GM18951 (cell line): ENCODE measurements at regions not wholly inside any gene's neighbourhood (a gene's known extent, or its start where the extent isn't known, plus 50 kb on each side); places are given as distances from the start of the nearest gene placed in this dataset.
"Not testable (repeated sequence)": the region's sequence is repeated elsewhere in the genome, so short reads cannot be mapped to it uniquely, and the experiment has no call there.

ENCODE experiments used
- POLR2A ChIP-seq: IDR thresholded peaks from 4 replicates; pipeline ENCODE4 v1.6.1; 2011; ENCODE audit warnings: mild to moderate bottlenecking; ENCODE audit not compliant: insufficient read length, insufficient read depth; ENCODE audit errors: extremely low read depth
- in situ Hi-C: fragments of 300-500 bp; cut with MboI; formaldehyde crosslinking; loops from one replicate; pipeline ENCODE4 v1.12.0; 2022; ENCODE audit warnings: low sequenced_read_pairs, mixed read lengths, inconsistent platforms; ENCODE audit not compliant: unreplicated experiment

GRCh38 chr1:244140420-244140819 lies 89.3 kb downstream of the ZBTB18 start:
- in situ Hi-C loops: no loop called here
- TF ChIP-seq POLR2A: no peak

- in situ Hi-C loops: no loop called here
These were observed 93.0 kb downstream of the ZBTB18 start for GRCh38 chr1:244144053-244144452.

GRCh38 chr1:244150071-244150470 lies 99.0 kb downstream of the ZBTB18 start:
- TF ChIP-seq POLR2A: no peak
- in situ Hi-C loops: no loop called here

More at GRCh38 chr1:244144053-244144452, 93.0 kb downstream of the ZBTB18 start:
- TF ChIP-seq POLR2A: no peak

GRCh38 chr1:244150665-244151064 lies 99.6 kb downstream of the ZBTB18 start:
- TF ChIP-seq POLR2A: no peak
- in situ Hi-C loops: no loop called here

- in situ Hi-C loops: no loop called here
- no peak for TF ChIP-seq POLR2A
These were observed 100.5 kb downstream of the ZBTB18 start for GRCh38 chr1:244151537-244151936.

- no peak for TF ChIP-seq POLR2A
- in situ Hi-C loops: no loop called here
These were observed 103.4 kb downstream of the ZBTB18 start for GRCh38 chr1:244154508-244154871.

DNA sequence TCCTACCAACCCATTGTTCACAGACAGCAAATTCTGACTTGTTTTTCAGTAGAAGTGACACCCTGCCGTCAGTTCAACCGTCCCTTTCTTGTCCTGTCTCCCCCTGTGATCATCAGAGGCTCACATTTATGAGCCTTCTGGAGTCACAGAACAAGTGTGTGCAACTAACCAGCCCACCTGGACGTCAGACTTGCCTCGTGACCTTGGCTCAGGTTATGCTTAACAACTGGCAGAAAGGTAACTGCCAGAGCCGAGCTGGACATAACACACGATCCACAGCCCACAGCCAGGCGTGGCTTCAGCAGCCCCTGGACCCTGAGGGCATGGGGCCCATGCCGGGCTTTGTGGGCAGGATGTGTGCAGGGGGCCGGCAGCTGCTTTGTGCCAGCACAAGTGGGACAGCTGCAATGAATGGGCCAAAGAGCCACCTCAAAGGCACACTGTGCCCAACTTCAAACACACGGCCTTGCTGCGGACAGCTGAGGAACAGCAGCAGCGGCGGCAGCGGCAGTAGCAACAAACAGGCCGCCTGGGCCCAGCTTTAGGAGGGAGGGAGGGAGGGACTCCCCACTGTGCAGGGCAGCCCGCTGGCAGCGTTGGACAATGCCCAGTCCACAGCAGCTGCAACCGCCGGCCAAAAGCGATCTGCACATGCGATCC lies 103.9 kb downstream of the ZBTB18 start:
- in situ Hi-C loops: no loop called here
- TF ChIP-seq POLR2A: no peak

- no peak for TF ChIP-seq POLR2A
- in situ Hi-C loops: no loop called here
These were observed 104.6 kb downstream of the ZBTB18 start for GRCh38 chr1:244155661-244156060.

GRCh38 chr1:244156617-244157016 lies 105.5 kb downstream of the ZBTB18 start:
- in situ Hi-C loops: not testable (repeated sequence)

DNA sequence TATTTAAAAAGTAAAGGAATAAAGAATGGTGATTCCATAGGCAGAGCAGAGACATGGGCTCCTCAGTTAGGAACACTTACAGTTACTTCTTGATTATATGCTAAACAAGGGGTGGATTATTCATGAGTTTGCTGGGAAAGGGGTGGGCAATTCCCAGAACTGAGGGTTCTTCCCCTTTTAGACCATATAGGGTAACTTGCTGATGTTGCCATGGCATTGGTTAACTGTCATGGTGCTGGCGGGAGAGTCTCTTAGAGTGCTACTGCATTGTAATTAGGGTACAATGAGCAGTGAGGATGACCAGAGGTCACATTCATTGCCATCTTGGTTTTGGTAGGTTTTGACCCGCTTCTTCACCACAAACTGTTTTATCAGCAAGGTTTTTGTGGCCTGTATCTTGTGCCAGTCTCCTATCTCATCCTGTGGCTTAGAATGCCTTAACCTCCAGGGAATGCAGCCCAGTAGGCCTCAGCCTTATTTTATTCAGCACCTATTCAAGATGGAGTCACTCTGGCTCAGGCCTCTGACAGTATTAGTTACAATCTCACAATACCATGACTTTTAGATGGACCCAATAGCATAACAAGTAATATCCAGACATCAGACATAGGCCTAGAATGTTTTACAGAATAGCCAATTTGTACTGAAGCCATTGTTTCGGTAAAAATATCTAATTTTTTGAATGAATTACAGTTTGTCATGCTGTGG lies 106.8 kb downstream of the ZBTB18 start:
- TF ChIP-seq POLR2A: no peak
- in situ Hi-C loops: no loop called here

- in situ Hi-C loops: no loop called here
These were observed 108.6 kb downstream of the ZBTB18 start for GRCh38 chr1:244159646-244160045.

DNA sequence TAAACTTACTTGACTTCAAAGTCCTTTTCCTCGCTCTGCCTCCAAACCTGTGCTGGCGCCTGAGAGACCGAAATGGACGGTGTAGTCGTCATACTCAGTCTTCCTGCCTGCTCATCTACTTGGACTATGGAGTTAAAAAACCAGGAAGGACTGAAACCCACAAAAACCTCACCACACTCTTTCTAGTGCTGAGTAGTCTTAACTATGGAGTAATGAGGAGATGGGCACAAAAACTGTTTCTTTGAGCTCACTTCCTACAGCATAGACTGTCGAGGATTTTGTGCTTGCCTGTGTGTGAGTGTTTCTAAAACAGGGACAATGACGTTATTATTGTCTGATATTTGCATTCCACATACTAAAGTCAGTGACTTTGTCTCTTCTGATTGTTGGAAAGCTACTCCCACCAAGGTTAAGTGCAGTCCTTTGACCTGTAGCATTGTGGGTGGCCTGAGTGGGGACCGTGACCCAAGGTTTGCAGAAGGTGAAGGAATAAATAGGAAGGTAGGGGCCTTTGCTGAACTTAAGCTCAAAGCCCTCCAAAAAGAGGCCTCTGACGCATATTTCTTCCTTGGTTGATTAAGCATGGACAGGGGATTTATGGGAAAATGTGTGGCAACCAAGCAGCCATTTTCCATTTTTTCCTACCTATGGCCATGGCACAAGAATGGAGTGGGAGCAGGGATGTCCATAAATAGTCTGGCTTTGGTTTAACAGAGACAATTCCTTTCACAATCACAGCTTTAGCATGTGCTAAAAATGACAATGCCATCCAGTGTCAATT lies 109.6 kb downstream of the ZBTB18 start:
- in situ Hi-C loops: no loop called here
- no peak for TF ChIP-seq POLR2A

More at GRCh38 chr1:244159646-244160045, 108.6 kb downstream of the ZBTB18 start:
- TF ChIP-seq POLR2A: no peak

GRCh38 chr1:244161236-244161510 lies 110.1 kb downstream of the ZBTB18 start:
- in situ Hi-C loops: no loop called here
- no peak for TF ChIP-seq POLR2A
